ENCODE measurements at regions not wholly inside any gene's neighbourhood (a gene's known extent, or its start where the extent isn't known, plus 50 kb on each side); places are given as distances from the start of the nearest gene placed in this dataset.

- TF ChIP-seq REST (IDR thresholded peaks at IDR 0.05; ENCODE audit: low read depth) (no peak), FOXM1 (IDR thresholded peaks at IDR 0.05; ENCODE audit: borderline replicate concordance, low read depth) (no peak), TAF1 (IDR thresholded peaks at IDR 0.05; ENCODE audit: low read depth) (no peak), CEBPB (IDR thresholded peaks at IDR 0.05) (no peak)
Measured at GRCh38 chr12:111121840-111122239, 201.5 kb upstream of the MYL2 start.

All from Ishikawa (cell line).